ENCODE measurements at regions not wholly inside any gene's neighbourhood (a gene's known extent, or its start where the extent isn't known, plus 50 kb on each side); places are given as distances from the start of the nearest gene placed in this dataset.
"Not testable (repeated sequence)": the region's sequence is repeated elsewhere in the genome, so short reads cannot be mapped to it uniquely, and the experiment has no call there.

DNA sequence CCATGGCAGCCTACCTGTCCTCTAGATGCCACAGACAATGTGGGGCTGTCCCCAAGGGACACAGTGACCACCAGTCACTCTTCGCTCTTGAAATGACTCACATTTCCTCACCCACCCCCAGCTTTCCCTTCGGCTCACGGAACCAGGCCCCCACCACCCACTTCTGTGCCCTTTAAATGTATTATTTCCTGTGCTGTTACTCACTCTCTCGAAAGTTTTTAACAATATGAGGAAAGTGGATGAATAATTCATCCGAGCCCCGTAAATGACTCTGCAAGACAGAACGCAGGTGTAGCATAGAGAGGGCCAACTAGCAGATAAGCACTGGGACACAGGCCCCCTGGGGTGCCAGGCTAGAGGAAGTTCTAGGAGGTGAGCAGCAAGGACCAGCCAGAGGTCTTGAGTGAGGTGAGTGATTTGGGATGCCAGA lies 179.5 kb upstream of the TBL1X start:
- in situ Hi-C loops (cut with HindIII; ENCODE audit: low pct_unique_long_range_greater_than_20kb, low sequenced_read_pairs), result no loop called here

DNA sequence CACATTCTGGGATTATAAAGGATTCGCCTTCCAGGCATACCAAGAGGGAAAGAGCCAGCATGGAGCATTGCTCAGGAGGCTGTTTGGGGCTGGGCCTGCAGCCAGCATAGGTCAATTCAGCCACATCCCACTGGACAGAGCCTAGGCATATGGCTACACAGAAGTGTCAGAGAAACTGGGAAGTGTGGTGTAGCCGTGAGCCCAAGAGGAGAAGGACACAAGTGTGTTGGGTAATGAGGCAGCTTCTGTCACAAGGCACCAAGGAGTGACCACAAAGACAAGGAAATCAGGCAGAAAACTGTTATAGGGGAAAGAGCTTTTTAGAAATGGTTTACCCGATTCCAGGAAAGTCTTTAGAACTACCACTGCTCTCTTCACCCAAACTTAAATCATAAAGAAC lies 178.6 kb upstream of the TBL1X start:
- in situ Hi-C loops (cut with HindIII; ENCODE audit: low pct_unique_long_range_greater_than_20kb, low sequenced_read_pairs), result no loop called here
- no peak for DNase-seq (ENCODE audit: low read depth, low spot score)

More for the DNA sequence above, 179.5 kb upstream of the TBL1X start:
- DNase-seq (ENCODE audit: low read depth, low spot score), result no peak

DNA sequence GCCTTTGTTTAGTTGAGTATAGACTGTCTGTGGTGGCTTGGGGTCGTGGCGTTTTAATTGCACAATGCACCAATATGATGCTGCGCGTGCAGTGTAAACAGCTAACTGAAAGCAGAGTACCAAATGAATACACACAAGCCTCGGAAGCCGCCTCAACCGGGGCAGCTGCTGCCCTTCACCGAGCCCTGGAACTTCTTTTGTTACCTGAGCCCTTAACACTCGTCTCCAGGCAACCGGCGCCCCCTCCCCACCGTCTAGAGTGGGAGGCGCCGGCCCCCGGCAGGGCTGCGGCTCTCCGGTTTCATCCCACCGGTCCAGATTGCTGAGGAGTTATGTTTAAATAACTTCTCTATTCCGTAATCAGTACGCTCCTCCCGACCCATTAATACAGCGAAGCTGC lies 173.2 kb upstream of the TBL1X start:
- in situ Hi-C loops (cut with HindIII; ENCODE audit: low pct_unique_long_range_greater_than_20kb, low sequenced_read_pairs), result no loop called here
- no peak for DNase-seq (ENCODE audit: low read depth, low spot score)

DNA sequence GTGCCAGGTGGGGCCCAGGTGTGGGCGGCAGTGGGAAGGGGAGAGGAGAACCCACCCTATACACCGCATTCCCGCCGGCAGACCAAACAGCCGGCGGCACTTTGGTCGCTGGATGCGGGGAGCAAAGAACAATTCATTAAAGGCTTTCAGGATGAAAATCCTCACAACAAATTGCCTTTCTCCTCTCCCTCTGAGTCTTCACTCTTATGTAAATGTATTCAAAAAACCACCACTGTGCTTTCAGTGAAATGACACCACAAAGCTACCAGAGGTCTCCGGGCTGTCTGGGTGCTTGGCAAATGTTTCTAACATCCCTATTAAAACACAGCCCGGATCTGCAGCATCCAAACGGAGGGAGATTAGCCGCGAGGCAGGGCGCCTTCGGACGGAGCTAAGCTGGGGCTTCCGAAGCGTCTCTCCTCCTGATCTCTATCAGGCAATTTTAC lies 171.8 kb upstream of the TBL1X start:
- in situ Hi-C loops (cut with HindIII; ENCODE audit: low pct_unique_long_range_greater_than_20kb, low sequenced_read_pairs), result no loop called here
- no peak for DNase-seq (ENCODE audit: low read depth, low spot score)

DNA sequence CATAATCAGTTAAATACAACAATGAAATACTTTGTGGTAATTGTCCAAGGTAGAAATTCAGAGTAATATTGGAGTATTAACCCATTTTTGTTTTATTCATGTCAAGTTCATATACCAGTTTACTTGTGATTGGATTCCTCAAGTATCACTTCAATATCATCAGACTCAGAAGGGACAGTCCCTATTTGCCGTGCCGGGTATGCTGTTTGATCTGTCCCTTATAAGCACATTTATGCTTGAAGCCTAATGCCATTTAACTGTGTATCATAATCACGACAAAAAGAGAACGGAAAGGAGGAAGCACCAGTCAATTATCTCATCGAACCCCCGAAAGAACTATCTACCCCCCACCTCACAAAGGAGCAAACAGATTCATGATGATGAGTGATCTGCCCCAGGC lies 171.0 kb upstream of the TBL1X start:
- in situ Hi-C loops (cut with HindIII; ENCODE audit: low pct_unique_long_range_greater_than_20kb, low sequenced_read_pairs), result no loop called here
- no peak for DNase-seq (ENCODE audit: low read depth, low spot score)

DNA sequence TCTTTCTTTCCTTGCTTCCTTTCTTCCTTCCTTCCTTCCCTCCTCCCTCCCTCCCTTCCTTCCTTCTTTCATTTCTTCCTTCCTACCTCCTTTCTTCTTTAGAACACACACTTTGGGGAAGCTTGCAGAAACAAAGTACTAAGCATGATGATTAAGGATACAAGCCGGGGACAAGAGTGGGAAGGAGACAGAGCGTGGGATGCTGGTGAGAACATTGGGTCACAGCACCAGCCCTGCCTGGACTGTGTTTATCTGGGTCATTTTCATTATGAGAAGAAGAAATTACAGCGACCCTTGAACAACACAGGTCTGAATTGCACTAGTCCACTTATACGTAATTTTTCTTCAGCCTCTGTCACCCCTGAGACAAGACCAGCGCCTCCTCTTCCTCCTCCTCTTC lies 169.3 kb upstream of the TBL1X start:
- in situ Hi-C loops (cut with HindIII; ENCODE audit: low pct_unique_long_range_greater_than_20kb, low sequenced_read_pairs), result no loop called here
- DNase-seq (ENCODE audit: low read depth, low spot score), result no peak

DNA sequence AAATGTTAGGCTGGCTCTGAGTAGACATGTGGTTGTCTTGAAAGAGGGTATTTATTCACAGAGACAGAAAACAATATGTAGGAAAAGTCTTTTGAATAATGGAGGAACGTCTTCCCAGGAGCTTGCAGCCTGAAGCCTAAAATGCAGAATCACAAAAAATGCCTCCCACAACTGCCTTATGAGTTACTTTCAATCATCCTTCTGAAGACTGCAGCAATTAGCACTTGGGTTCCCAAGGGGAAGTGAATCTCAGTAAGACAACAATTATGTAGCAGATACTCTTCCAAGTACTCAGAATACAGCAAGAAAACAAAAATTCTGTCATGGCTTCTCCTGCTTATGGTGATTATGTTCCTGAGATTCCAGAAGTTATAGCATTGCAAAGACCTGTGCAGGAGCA lies 166.6 kb upstream of the TBL1X start:
- in situ Hi-C loops (cut with HindIII; ENCODE audit: low pct_unique_long_range_greater_than_20kb, low sequenced_read_pairs), result no loop called here
- no peak for DNase-seq (ENCODE audit: low read depth, low spot score)

DNA sequence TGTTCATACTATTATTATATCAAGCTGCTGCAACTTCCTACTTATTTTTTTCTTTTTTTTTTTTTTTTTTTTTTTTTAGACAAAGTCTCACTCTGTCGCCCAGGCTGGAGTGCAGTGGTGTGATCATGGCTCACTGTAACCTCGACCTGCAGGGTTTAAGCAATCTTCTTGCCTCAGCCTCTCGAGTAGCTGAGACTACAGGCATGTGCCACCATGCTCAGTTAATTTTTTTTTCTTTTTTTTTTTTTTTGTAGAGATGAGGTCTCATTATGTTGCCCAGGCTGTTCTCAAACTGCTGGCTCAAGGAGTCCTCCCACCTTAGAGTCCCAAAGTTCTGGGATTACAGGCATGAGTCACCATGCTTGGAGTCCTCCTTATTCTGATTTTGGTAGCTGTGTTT lies 165.2 kb upstream of the TBL1X start:
- DNase-seq (ENCODE audit: low read depth, low spot score); in situ Hi-C loops (cut with HindIII; ENCODE audit: low pct_unique_long_range_greater_than_20kb, low sequenced_read_pairs): not testable (repeated sequence)

DNA sequence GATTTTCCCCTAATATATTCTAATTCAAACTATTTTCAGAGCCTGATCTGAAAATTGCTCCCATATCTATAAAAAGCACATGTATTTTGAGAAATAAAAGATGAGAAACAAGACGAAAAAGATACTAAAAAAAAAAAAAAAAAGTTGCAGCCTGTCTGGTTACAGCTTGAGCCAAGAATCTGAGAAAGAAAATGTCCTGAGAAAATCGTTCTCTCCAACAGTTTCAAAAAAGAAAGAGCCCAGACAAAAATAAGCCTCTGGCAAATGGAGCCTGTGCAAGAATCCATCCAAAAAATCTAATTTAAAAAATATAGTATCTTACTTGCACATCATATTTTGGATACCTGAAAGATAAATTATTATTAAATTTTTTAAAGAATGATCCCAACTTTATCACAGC lies 163.0 kb upstream of the TBL1X start:
- DNase-seq (ENCODE audit: low read depth, low spot score), result no peak
- in situ Hi-C loops (cut with HindIII; ENCODE audit: low pct_unique_long_range_greater_than_20kb, low sequenced_read_pairs), result no loop called here

DNA sequence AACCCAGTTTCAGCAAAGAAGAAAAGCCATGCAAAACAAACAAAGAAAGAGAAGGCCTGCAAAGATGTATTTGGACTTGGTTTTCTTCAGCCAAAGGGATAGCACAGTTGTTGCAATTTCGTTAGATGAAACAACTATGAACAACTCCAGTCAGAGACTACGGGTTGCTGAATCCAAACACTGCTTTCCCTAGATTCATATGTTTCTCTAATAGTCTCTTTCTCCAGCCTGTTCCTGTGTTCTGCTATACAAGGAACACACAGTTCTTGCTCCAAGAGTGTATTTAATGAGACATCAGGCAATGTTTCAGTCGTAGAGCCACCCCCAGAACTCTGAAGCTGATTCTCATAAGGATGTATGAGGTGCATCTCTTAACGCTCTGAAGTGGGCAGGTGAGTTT lies 162.5 kb upstream of the TBL1X start:
- in situ Hi-C loops (cut with HindIII; ENCODE audit: low pct_unique_long_range_greater_than_20kb, low sequenced_read_pairs), result no loop called here

DNA sequence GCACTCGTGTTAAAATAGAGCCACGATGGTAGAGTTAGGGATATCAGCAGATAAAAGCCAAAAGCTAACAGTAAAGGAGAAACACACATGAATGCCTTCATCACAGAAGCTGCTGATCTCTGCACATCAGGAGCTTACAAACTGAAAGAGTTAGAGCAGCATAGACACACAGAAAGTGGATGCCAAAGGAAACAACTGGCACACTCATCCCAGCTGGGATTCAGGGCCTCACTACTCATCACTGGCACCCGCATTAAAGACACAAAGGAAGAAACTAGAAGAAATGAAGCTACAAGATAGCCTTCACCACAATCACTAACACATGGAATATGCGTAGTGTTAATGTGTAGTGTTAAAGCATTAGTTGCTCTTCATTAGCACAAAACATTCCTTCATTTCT lies 156.4 kb upstream of the TBL1X start:
- in situ Hi-C loops (cut with HindIII; ENCODE audit: low pct_unique_long_range_greater_than_20kb, low sequenced_read_pairs), result no loop called here
- no peak for DNase-seq (ENCODE audit: low read depth, low spot score)

More for the DNA sequence above, 162.5 kb upstream of the TBL1X start:
- no peak for DNase-seq (ENCODE audit: low read depth, low spot score)

DNA sequence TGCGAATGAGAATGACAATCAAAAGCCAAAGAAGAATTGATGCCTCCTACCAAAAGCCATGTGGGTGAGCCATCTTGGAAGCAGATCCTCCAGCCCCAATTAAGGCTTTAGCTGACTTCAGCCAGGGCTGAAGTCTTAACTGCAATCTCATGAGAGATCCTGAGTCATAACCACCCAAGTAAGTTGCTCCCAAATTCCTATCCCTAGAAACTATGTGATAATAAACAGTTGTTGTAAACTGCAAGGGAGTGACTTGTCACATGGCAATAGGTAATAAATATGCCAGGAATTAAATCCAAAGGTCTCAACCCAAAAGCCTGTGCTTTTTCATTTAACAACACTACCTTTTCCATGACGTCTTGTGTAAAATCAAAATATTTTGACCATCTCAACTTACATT lies 154.2 kb upstream of the TBL1X start:
- no peak for DNase-seq (ENCODE audit: low read depth, low spot score)
- in situ Hi-C loops (cut with HindIII; ENCODE audit: low pct_unique_long_range_greater_than_20kb, low sequenced_read_pairs), result no loop called here

DNA sequence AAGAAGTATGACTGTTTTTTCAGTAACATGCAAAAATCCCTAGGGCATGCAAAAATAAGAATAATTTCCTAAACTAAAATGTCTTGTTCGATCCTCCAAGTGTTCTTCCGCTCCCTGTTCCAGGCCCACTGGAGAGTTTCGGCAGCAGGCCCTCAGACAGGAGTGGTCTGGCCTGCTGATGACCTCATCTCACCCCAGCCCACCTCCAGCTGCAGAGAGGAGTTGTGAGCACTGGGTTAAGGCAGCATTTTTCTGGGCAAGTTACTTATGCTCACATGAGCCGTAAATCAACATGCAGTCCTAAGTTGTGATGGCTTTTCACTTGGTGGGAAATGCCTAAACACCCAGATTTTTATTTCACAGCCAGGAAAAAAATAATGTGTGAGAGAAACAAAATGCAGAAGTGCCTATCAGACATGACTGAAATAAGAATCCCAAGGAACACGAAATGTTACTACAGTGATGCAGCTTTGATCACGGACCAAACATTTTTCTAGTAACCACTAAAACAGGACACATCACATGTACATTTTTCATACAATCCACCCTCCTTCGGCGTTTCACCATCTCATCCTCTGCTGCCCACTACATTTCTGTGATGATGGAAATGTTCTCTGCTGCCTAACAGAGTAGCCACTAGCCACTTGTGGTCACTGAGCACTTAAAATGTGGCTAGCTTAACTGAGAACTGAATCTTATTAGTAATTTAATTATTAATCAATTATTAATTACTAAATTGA lies 153.3 kb upstream of the TBL1X start:
- in situ Hi-C loops (cut with HindIII; ENCODE audit: low pct_unique_long_range_greater_than_20kb, low sequenced_read_pairs), result no loop called here
- DNase-seq (ENCODE audit: low read depth, low spot score), result no peak

DNA sequence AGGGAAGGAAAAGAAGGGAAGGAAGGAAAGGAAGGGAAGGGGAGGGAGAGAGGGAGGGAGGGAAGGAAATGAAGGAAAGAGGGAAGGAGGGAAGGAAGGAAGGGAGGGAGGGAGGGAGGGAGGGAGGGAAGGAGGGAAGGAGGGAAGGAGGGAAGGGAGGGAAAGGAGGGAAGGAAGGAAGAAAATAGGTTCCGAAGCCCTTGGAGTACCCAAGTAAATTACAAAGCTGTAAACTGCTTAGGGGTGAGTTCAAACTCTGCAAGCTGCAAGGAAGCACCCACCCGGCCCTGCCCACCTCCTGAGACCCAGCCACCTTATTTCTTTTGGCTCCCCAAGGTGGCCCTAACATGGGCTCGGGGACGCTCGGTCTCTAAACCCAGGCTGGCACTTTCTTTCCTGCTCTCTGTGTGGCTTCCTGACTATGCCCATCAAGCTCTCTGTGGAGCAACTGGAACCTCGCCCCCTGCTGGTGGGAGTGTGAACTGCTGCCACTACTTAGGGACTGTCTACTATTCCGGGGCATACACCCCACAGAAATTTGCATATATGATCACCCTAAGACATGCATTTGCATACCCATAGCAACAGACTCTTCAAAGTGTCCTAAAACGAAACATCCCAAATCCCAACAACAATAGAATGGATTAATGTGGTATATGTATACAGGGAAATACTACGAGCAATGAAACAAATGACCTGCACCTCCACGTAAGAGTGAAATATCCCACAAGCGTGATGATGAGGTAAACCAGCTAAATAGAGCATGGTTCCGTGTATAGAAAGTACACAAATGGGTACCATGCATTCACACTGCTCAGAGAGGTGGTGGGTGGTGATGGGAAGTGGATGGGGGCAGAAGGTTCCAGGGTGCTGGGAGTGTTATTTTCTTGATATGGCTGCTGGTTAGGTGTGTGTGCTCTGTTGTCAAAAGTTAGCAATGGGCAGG lies 151.7 kb upstream of the TBL1X start:
- in situ Hi-C loops (cut with HindIII; ENCODE audit: low pct_unique_long_range_greater_than_20kb, low sequenced_read_pairs), result no loop called here
- peak; percentile 53 for DNase-seq (ENCODE audit: low read depth, low spot score)

DNA sequence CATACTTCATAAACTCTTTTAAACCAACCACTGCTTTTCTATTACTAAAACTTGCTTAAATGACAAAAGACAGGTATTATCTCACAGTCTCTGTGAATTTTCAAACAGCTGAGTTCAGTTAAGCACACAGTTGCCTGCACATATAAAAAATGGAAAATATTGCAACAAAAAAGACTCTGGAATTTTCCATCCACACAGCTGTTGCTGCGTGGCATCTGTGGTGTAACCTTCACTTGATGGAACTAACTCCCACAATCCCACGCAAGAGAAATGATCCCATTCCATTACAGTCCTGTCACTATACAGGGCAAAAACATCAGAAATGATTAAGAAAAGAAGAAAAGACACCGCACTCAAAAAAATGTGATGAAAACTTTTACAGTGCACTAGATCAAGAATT lies 149.8 kb upstream of the TBL1X start:
- in situ Hi-C loops (cut with HindIII; ENCODE audit: low pct_unique_long_range_greater_than_20kb, low sequenced_read_pairs), result no loop called here
- DNase-seq (ENCODE audit: low read depth, low spot score), result no peak

DNA sequence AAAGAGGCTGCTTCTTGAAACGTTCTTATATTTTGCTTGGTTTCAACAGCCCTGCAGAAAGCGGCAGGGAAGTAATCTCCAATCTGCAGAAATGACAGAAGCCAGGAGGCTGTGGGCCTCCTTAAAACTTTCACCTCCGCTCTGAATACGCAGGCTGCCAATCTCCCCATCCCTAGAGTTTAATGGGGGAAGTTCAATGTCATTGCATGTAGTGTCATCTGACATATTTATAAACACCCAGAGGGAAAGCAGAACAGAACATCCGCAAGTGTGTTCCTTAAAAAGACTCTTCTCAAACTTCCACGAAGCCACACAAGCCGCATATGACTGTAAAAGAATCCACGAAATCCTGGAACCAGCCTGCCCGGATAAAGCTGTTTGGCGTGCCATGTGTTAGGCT lies 148.8 kb upstream of the TBL1X start:
- in situ Hi-C loops (cut with HindIII; ENCODE audit: low pct_unique_long_range_greater_than_20kb, low sequenced_read_pairs), result no loop called here
- no peak for DNase-seq (ENCODE audit: low read depth, low spot score)

DNA sequence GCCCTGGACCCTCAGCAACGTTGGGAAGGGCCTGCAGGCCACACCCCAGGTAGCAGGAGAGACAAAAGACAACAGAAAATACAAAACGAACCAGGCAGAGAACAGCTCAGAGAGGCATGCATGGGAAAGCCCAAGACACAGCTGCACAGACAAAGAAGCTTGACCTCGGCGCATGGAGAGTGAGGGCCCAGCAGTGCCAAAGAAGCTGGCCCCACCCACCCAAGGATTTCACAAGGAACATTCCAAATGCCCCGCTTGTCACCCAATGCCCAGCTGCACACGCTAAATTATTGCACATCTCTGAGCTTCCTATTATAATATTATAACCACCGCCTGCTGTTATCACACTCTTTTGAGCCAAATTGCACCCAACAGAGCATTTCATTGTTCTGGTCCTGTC lies 147.7 kb upstream of the TBL1X start:
- DNase-seq (ENCODE audit: low read depth, low spot score), result no peak
- in situ Hi-C loops (cut with HindIII; ENCODE audit: low pct_unique_long_range_greater_than_20kb, low sequenced_read_pairs), result no loop called here

DNA sequence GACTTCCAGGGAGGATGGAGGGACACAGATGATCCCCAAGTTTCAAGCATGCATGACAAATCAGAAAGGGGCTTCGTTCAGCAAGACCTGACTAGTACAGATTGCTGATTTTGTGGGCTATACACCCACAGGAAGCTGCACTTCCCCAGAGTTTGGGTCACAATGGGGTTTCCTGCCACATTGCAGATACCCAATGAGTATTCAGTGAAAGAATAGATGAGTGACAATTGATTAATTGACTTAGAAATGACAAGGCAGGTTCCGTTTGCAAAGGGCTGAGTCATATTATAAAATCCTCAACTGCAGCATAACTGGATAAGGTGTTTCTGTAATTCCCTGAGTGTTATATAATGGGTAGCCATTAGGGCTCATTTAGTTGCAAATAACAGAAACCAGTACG lies 146.6 kb upstream of the TBL1X start:
- in situ Hi-C loops (cut with HindIII; ENCODE audit: low pct_unique_long_range_greater_than_20kb, low sequenced_read_pairs), result no loop called here
- DNase-seq (ENCODE audit: low read depth, low spot score), result no peak

DNA sequence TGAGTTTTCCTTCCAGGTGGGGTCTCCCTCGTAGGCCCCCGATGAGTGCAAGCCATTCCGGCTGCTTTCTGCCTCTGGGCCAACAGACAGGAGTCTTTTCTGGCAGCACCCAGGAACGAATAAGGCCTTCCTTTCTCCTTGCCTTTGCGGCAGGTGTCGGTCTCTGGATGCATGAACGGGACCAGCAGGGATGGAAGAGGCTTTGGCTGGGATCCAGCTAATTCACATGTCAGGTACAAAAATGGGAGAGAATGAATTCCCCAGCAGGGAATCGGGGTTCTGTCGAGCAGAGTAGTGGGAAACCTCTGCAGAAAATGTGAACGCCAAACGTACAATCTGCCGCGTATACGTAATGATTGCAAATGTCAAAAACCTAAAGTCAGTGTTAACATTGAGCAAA lies 146.1 kb upstream of the TBL1X start:
- in situ Hi-C loops (cut with HindIII; ENCODE audit: low pct_unique_long_range_greater_than_20kb, low sequenced_read_pairs), result no loop called here
- DNase-seq (ENCODE audit: low read depth, low spot score), result no peak

Data from SK-MEL-5 (cell line).